Left lobe of liver (tissue), 2 donors: ENCODE measurements at regions not wholly inside any gene's neighbourhood (a gene's known extent, or its start where the extent isn't known, plus 50 kb on each side); places are given as distances from the start of the nearest gene placed in this dataset.

Source experiments
- ATAC-seq: fragments of 200-7000 bp; cut with Tn5 transposase; one replicate; pipeline ENCODE4 v1.9.1; 2020; ENCODE audit warnings: mild to moderate bottlenecking, moderate library complexity
- DNase-seq: peaks from one replicate; pipeline ENCODE4 v3.0.0-alpha.2; 2020; ENCODE audit warnings: low spot score
- donor health status: DM: no; HTN: no; CAD: no; lungs with moderate emphysema.
- donor health status: DM: no; HTN: yes; CAD: no.

DNA sequence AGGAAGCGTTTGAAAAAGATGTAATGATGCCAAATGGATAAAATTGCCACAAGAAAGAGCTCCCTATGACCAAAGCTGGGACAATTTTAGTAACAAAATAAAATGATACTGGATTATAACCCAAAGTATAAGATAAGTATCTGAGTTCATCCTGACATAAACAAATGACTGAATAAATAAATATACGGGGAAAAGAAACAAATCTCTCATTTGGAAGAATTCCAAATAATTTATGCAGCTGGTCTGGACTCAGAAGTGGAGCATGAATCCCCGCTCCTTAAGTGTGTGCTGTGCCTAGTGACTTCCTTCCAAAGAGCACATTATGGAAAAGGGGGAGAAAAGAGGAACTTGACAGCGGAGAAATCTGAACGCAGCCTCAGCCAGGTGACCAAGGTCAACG lies 186.2 kb downstream of the RAMP3 start:
- DNase-seq: no peak
- ATAC-seq: no peak

DNA sequence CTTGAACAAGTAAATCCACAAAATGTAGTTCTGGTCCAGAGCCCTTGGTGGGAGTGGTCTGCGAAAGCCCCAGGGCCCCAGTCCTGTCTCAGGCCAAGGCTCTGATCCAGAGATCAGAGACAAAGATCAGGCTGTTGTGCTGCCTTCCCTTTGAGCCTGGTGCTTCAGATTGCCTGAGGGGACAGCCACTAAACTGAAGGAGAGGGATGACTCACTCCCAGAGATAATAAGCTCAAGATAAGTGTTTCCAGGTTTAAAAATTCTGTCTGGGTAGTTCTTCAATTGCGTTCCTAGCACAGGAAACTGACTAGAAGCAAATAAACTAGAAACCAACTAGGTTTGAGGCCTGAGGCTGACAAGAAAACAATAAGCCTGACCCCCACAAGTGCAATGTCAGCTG lies 190.2 kb downstream of the RAMP3 start:
- ATAC-seq: no peak

DNA sequence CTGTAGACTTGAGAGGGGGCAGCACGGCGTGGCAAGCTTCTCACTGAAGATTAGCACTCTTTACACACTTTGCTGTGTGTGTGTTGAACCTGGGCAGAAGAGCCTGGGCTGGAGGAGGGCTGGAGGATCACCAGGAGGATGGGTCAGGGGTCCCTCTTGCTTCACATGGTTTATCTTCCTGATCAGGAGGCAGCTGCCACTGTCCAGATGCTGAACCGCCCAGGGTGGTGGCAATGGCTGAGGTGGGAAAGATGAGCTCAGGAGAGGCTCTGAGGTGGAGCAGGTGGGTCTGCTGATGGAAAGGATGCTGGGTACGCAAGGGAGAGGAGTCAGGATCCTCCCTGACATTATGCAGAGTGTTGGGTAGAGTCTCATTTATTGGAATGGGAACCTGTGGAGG lies 191.5 kb downstream of the RAMP3 start:
- DNase-seq (peak; percentile 32), ATAC-seq (no peak)

More for the DNA sequence above, 190.2 kb downstream of the RAMP3 start:
- no peak for DNase-seq

DNA sequence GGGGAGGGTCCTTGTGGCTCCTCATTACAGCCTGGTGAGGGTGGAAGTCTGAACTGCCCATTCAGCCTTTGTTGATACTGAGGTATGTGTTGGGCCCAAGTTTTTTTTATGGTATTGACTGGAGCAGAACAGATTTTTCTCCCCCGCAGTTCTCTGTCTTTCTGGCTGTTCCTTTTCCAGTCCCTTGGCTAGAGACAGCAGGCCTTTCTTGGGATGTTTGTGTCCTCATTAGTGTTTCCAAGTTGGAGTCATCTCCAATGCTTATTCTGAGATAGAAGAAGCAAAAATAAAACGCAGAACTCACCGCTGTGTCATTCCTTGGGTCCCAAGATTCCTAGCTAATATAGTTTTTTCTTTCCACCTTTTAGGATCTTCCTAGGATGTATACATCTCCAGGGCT lies 193.3 kb downstream of the RAMP3 start:
- ATAC-seq: no peak
- no peak for DNase-seq

GRCh38 chr7:45358287-45358686 lies 200.7 kb downstream of the RAMP3 start:
- ATAC-seq (no peak), DNase-seq (no peak)

GRCh38 chr7:45359250-45359649 lies 201.7 kb downstream of the RAMP3 start:
- ATAC-seq: no peak
- no peak for DNase-seq

- ATAC-seq: no peak
- DNase-seq: no peak
Measured at GRCh38 chr7:45359776-45360175, 202.2 kb downstream of the RAMP3 start.

DNA sequence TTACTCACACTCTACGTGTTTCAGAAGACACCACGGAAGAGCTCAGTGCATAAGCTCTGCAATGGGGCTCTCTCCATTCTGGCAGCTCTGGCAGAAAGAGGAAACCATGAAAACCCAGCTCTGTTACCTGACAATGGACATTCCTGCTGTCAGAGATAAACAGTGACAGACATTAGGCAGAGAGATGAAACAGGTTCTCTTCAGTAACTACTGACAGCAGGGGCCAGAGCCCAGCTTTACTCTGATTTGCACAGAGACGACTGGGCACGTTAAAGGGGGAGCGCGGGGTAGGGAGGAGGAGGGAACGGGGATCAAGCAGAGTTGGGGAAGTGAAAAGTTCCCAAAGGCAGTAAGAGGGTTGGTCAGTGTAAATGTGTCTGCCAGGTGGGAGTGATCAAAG lies 206.1 kb downstream of the RAMP3 start:
- no peak for ATAC-seq
- no peak for DNase-seq

- no peak for ATAC-seq
- DNase-seq: no peak
Measured at GRCh38 chr7:45365341-45365740, 207.8 kb downstream of the RAMP3 start.

GRCh38 chr7:45366475-45366874 lies 207.7 kb upstream of the ADCY1 start:
- no peak for DNase-seq
- no peak for ATAC-seq

DNA sequence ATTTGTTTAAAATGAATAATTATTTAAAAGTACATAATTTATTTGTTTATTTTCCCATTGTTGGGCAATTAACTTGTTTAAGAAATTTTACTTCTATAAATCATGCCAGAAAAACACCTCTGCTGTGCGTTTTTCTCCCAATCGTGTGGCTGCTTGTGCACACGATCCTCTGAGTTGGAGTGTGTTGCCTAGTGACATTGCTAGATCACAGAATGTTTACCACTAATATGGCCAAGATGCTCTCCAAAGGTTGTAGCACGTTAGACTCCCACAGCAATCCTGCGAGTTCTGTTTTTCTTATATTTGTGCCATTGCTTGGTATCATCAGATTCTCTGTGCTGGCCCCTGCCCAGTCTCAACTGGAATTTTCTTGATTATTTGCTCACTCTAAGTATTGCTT lies 207.1 kb upstream of the ADCY1 start:
- ATAC-seq (no peak), DNase-seq (no peak)

DNA sequence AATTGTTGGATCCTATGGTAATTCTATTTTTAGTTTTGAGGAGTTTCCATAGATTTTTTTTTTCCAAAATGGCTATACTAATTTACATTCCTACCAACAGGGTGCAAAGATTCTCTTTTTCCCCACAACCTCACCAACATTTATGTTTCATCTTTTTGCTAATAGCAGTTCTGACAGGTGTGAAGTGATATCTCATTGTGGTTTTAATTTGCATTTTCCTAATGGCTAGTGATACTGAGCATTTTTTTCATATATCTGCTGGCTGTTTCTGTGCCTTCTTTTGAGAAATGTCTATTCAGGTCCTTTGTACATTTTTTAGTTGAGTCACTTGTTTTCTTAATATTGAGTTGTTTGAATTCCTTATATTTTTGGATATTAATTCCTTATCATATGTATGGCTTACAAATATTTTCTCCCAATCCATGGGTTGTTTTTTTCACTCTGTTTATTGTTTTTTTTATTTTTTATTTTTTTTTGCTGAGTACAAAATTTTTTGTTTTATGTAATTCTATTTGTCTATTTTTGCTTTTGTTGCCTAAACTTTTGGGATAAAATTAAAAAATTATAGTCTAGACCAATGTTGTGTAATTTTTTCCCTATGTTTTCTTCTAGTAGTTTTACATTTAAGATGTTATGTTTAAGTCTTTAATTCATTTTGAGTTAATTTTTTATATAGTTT lies 205.9 kb upstream of the ADCY1 start:
- DNase-seq: no peak
- ATAC-seq: no peak

DNA sequence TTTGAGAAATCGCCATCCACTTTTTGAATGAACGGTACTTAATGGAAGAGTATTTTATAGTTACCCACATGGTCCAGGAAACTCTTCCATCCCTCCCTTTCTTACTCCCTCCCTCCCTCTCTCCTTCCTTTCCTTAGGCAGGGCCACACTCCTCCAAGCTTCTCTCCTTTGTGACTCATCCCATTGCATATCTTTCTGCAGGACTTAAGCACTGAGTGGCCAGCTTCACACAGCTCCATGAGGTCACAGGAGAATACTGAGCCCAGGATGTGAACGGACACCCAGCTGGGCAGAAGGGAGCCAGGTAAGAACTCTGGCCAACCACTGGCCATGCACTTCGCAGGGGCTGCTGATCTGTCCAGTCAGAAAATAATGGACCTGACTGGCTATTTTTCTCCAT lies 189.7 kb upstream of the ADCY1 start:
- DNase-seq: no peak

DNA sequence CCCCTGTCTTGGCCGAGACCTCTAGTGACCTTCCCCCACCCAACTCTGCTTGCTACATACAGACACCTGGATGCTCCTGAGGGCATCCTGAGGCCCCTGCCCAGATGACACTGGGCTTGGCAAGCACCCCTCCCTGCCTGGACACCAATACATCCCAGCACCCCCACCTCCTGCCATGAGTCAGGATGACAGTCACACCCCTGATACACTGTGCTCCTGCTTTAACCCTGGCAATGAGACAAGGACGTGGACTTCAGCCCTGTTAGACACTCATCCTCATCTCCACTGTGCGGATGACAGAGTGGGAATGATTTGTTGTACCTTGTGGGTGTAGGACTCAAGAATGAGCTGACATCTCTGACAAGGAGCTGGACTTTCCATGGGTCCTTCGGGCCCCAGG lies 186.3 kb upstream of the ADCY1 start:
- no peak for DNase-seq
- ATAC-seq: no peak

More for the DNA sequence above, 189.7 kb upstream of the ADCY1 start:
- no peak for ATAC-seq

- ATAC-seq (no peak), DNase-seq (no peak)
Measured at GRCh38 chr7:45389073-45389872, 184.9 kb upstream of the ADCY1 start.

GRCh38 chr7:45390180-45390579 lies 184.0 kb upstream of the ADCY1 start:
- DNase-seq: no peak

DNA sequence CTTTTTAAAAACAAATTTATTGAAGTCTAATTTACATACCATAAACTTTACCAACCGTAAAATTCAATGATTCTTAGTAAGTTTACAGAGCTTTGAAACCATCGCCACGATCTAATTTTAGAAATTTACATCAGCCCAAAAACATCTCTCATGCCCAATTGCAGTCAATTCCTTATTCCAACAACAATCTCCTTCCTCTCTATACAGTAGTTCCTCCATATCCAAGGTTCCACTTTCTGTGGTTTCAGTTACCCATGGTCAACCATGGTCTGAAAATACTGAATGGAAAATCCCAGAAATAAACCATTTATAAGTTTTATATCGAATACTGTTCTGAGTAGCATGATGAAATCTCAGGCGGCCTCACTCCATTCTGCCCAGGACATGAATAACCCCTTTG lies 183.4 kb upstream of the ADCY1 start:
- DNase-seq: no peak
- ATAC-seq: no peak

More at GRCh38 chr7:45390180-45390579, 184.0 kb upstream of the ADCY1 start:
- no peak for ATAC-seq

DNA sequence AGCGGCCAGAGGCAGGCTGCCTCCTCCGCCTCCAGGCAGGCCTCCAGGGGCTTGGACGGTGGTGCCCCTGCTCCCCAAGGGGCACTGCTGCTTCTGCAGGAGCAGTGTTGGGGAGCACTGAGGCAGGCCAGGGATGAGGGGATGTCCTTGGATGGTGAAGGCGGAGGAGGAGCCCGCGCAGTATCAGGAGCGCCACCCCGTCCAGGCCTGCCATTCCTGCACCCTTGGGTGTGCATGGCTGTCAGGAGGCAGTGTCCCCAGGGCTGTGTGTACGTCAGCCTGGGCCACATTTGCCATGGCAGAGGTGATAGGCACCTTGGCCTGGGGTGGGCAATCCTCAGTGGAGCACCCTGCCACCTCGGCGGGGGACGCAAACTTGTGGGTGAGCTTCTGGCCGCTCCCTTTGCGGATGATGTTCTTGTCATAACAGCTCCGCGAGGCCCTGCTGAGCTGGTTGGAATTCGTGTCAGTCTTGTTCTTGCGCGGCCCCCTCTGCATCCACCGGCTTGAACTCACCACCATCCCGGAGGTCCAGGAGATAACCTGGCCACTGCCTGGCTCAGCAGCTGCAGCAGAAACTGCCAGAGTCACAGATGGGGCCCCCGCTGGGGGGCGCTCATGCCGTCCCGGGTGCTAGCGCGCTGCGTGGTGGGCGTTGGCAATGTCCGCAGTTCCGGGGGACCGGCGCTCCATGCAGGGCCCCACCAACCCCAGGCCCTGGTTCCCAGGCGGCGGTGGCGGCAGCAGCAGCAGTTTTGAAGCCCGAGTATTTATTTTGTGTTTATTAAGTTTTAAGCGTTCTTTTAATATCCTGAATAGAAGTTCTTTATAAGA lies 182.3 kb upstream of the ADCY1 start:
- no peak for DNase-seq
- no peak for ATAC-seq

GRCh38 chr7:45394117-45394708 lies 180.0 kb upstream of the ADCY1 start:
- no peak for ATAC-seq
- DNase-seq: no peak

DNA sequence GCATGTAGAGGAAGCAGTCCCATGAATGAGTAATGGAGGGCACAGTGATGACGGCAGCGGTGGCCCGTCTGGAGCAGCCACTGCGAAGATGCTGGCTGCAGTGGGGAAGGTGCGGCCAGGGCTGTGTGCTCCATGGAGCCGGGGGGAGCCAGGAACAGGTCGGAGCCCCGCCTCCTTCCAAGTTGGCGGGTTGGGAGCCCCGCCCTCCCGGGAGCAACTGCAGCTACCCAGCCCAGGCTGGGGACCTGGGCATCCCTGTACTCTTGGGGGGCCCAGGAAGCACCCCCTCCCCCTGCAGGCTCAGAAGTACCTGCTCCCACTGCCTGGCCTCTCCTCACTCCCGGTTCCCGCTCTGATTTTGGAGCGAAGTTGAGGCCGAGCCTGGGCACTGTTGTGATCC lies 175.1 kb upstream of the ADCY1 start:
- DNase-seq (no peak), ATAC-seq (no peak)

DNA sequence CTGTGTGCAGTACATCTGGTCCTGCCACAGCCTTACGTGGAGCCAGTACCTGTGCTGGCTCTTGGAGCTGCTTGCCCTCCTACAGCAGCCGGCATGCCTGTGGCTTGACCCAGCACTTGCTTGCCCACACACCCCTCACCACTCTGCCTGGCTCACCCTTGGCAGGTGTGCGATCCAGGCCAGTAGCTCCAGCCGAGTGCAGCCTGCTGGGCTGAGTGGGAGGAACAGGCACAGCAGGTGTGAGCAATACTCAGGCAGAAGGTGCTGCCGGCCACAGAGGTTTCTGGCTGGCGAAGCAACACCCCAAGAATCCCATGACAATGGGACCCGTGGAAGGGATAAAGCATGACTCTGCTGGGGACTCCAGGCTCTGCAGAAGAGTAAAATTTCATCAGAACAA lies 173.5 kb upstream of the ADCY1 start:
- no peak for DNase-seq
- ATAC-seq: no peak
